HFFc6 (cell line): ENCODE measurements at regions not wholly inside any gene's neighbourhood (a gene's known extent, or its start where the extent isn't known, plus 50 kb on each side); places are given as distances from the start of the nearest gene placed in this dataset.

Experiments used
- DNase-seq: peaks from one replicate; pipeline ENCODE4 v3.0.0-alpha.2; 2018
- H3K27ac Mint-ChIP-seq: 2 replicates; pipeline ENCODE4 v1.8.0; 2020; ENCODE audit warnings: mild to moderate bottlenecking, mixed read lengths
- H3K27me3 Mint-ChIP-seq: 2 replicates; pipeline ENCODE4 v1.8.0; 2021; ENCODE audit warnings: mild to moderate bottlenecking, moderate library complexity, mixed read lengths; ENCODE audit not compliant: insufficient read depth
- H3K36me3 Mint-ChIP-seq: 2 replicates; pipeline ENCODE4 v1.8.0; 2021; ENCODE audit warnings: low read depth, mixed read lengths
- H3K4me1 Mint-ChIP-seq: 2 replicates; pipeline ENCODE4 v1.8.0; 2020; ENCODE audit warnings: low read depth, mixed read lengths
- H3K4me3 Mint-ChIP-seq: 2 replicates; pipeline ENCODE4 v1.8.0; 2020; ENCODE audit warnings: mild to moderate bottlenecking, moderate library complexity, mixed read lengths
- H3K9me3 Mint-ChIP-seq: 2 replicates; pipeline ENCODE4 v1.8.0; 2020; ENCODE audit warnings: mild to moderate bottlenecking, mixed read lengths
- CTCF ChIP-seq: fragments of 200-600 bp; sonication (generic); IDR thresholded peaks from 2 replicates; pipeline ENCODE4 v1.5.0; 2021; ENCODE audit warnings: antibody characterized with exemption, mild to moderate bottlenecking

- no peak overlapping the region for H3K27ac Mint-ChIP-seq
- peaks cover 14% of the 10 kb centered on the region for H3K36me3 Mint-ChIP-seq
- H3K4me1 Mint-ChIP-seq, result peaks cover 38% of the 10 kb centered on the region
- no peaks in the 10 kb centered on the region for H3K27me3 Mint-ChIP-seq
- no peak for TF ChIP-seq CTCF
- no peak overlapping the region for H3K4me3 Mint-ChIP-seq
- H3K9me3 Mint-ChIP-seq, result peaks cover 7% of the 10 kb centered on the region
- DNase-seq, result no peak
Observed at GRCh38 chr3:150098621-150099020, 127.9 kb upstream of the PFN2 start.

- peaks cover 39% of the 10 kb centered on the region for H3K4me1 Mint-ChIP-seq
Observed at GRCh38 chr3:150097588-150097890, 126.8 kb upstream of the PFN2 start.

GRCh38 chr3:150096700-150097587 lies 126.2 kb upstream of the PFN2 start:
- Mint-ChIP-seq H3K9me3 (peaks cover 7% of the 10 kb centered on the region), H3K4me1 (peaks cover 40% of the 10 kb centered on the region), H3K27me3 (no peaks in the 10 kb centered on the region; the same call in 1 of the 2 replicates), H3K27ac (peak overlapping the region; percentile 36), H3K4me3 (peak overlapping the region; percentile 11; the same call in 1 of the 2 replicates), H3K36me3 (peaks cover 14% of the 10 kb centered on the region)
- DNase-seq, result no peak
- TF ChIP-seq CTCF, result no peak

More at GRCh38 chr3:150097588-150097890, 126.8 kb upstream of the PFN2 start:
- H3K4me3 Mint-ChIP-seq, result peak overlapping the region; percentile 11; the same call in 1 of the 2 replicates
- H3K27ac Mint-ChIP-seq, result peak overlapping the region; percentile 36
- peak; percentile 43 for DNase-seq
- TF ChIP-seq CTCF, result no peak
- H3K36me3 Mint-ChIP-seq, result peaks cover 14% of the 10 kb centered on the region
- H3K27me3 Mint-ChIP-seq, result no peaks in the 10 kb centered on the region; the same call in 1 of the 2 replicates
- H3K9me3 Mint-ChIP-seq, result peaks cover 7% of the 10 kb centered on the region

GRCh38 chr3:150094150-150094933 lies 123.6 kb upstream of the PFN2 start:
- no peak overlapping the region for H3K4me3 Mint-ChIP-seq
- H3K27ac Mint-ChIP-seq, result peak overlapping the region; percentile 72
- no peaks in the 10 kb centered on the region for H3K36me3 Mint-ChIP-seq
- H3K4me1 Mint-ChIP-seq, result peaks cover 65% of the 10 kb centered on the region
- no peaks in the 10 kb centered on the region for H3K9me3 Mint-ChIP-seq
- TF ChIP-seq CTCF, result no peak
- H3K27me3 Mint-ChIP-seq, result no peaks in the 10 kb centered on the region; the same call in 1 of the 2 replicates
- DNase-seq, result peak; percentile 43

- Mint-ChIP-seq H3K4me1 (peaks cover 51% of the 10 kb centered on the region), H3K27me3 (no peaks in the 10 kb centered on the region; the same call in 1 of the 2 replicates), H3K4me3 (no peak overlapping the region), H3K9me3 (no peaks in the 10 kb centered on the region), H3K27ac (no peak overlapping the region), H3K36me3 (no peaks in the 10 kb centered on the region)
- DNase-seq, result no peak
- TF ChIP-seq CTCF, result no peak
Observed at GRCh38 chr3:150091626-150092025, 120.9 kb upstream of the PFN2 start.
